GM12873 (cell line): ENCODE measurements at regions not wholly inside any gene's neighbourhood (a gene's known extent, or its start where the extent isn't known, plus 50 kb on each side); places are given as distances from the start of the nearest gene placed in this dataset.

Source experiments
- TF ChIP-seq, protein P1 (sequence below): IDR thresholded peaks from 2 replicates; pipeline ENCODE4 v1.5.1; 2012; ENCODE audit warnings: low read depth, mild to moderate bottlenecking, moderate library complexity, low read length, control low read depth; ENCODE audit not compliant: insufficient read depth; ENCODE audit errors: missing control alignments

DNA sequence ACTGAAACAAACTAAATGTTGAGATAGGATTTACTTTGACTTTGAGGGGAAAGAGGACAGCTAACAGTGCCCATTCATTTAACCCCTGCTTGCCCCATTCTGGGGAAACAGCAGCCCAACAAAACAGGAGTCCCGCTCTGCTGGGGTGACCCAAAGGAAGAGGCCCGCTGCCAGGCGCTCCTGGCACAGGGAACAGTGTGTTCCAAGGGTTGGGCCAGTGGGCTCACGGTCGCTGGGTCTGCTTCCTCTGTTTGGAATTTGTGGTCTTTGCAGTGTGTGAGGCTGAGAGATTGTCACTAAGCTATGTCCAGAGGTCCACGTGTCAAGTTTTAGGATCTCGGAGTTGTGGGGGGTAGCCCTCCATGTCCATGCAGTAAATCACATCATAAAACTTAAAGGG lies 250.4 kb upstream of the C2CD4B start:
- TF ChIP-seq, protein P1, sequence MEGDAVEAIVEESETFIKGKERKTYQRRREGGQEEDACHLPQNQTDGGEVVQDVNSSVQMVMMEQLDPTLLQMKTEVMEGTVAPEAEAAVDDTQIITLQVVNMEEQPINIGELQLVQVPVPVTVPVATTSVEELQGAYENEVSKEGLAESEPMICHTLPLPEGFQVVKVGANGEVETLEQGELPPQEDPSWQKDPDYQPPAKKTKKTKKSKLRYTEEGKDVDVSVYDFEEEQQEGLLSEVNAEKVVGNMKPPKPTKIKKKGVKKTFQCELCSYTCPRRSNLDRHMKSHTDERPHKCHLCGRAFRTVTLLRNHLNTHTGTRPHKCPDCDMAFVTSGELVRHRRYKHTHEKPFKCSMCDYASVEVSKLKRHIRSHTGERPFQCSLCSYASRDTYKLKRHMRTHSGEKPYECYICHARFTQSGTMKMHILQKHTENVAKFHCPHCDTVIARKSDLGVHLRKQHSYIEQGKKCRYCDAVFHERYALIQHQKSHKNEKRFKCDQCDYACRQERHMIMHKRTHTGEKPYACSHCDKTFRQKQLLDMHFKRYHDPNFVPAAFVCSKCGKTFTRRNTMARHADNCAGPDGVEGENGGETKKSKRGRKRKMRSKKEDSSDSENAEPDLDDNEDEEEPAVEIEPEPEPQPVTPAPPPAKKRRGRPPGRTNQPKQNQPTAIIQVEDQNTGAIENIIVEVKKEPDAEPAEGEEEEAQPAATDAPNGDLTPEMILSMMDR, result no peak

DNA sequence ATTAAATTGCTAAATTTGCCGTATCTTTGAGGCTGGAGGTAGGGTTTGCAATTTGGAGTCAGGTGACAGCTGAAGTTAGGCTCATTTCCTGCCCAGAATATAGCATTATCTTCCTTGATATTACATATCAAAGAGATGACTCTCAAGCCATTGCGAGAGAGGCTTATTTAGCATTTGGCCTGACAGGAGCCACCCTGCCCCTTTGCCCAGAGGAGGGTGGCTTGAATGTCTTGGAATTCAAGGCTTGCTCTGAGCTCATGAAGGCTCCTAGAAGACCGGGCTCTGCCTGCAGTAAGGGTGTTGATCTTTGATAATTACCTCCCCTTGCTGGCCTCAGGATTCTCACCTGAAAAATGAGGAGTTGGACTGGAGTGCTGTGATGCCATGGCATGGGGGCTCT lies 251.4 kb upstream of the C2CD4B start:
- TF ChIP-seq, protein P1, result no peak

GRCh38 chr15:62417439-62417838 lies 252.4 kb upstream of the C2CD4B start:
- TF ChIP-seq, protein P1, result no peak

DNA sequence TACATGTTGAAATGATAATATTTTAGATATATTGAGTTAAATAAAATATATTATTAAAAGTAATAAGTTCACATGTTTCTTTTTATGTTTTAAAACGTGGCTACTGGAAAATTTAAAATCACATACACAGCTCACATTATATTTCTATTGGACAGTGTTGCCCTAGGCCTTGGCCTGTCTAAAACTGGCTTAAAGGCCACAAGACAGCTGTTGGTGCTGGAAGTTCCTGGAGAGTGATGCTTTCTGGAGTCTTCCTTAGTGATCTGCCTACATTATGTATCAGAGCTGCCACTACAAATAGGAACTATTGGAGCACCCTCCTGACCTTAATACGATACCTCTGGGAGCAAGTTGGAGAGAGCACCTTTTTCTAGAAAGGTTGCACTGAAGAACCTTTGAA lies 254.1 kb upstream of the C2CD4B start:
- TF ChIP-seq, protein P1, result no peak

DNA sequence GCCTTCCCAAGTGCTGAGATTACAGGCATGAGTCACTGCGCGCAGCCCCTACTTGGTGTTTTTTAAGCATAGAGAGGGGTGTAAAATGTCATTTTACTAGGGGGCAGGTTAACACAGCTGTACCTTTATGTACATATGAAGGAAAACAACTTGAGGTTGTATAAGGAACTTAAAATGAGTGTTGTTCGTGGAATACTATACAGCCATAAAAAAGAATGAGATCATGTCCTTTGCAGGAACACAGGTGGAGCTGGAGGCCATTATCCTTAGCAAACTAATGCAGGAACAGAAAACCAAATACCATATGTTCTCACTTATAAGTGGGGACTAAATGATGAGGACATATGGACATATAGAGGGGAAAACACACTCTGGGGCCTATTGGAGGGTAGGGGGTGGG lies 256.2 kb upstream of the C2CD4B start:
- TF ChIP-seq, protein P1, result no peak

- TF ChIP-seq, protein P1, result no peak
Measured at GRCh38 chr15:62426387-62426956, 261.4 kb upstream of the C2CD4B start.

DNA sequence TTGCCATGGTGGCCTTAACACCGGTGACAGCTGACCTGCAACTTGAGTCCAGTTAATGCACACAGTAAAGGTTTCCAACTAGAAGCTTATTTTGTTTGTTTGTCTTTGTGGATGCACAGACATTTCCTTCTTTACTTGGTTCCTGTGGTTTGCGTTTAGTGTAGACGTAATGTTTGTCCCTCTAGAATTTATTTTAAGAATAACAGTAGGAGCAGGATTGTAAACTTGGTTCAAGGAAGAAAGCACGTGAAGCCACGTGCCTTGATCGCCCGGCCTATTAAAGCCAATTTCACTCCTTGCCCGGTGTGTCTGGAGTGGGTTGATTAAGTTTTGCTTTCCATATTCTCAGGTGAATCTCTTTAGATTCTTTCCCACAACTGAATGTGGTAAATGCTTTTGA lies 263.2 kb upstream of the C2CD4B start:
- TF ChIP-seq, protein P1, result no peak
